ENCODE measurements at regions not wholly inside any gene's neighbourhood (a gene's known extent, or its start where the extent isn't known, plus 50 kb on each side); places are given as distances from the start of the nearest gene placed in this dataset.

DNA sequence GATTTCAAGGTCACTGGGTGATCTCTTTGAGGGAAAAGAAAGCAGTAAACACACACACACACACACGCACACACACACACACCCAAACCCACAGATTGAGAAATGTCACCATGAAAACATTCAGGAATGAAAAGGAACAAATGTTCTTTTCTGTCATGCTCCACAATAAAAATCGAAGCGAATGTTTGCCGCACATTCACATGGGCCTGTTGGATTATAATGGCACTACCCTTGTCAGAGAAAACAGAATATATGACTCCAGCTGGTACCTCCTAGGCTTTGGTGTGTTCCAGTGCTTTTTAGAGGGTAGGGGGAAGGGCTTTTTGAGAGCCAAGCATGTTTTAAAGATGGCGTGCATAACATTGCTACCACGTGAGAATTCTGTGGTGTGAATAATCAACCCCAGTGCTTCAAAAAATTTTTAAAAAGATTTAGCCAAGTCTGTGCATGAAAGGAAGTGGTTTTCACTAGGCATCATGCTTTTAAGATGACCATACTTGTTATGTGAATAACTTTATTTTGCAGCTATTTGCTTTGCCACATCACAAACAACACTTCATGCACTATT lies 120.8 kb upstream of the ZNF608 start:
- Mint-ChIP-seq H3K36me3 (no peaks in the 10 kb centered on the region), H3K27me3 (peaks cover 0 to 3% (median 0%) of the 10 kb centered on the region in 5 donors), H3K9me3 (peaks cover 0 to 28% (median 2%) of the 10 kb centered on the region in 9 donors), H3K27ac (peak overlapping the region in 1 of 10 donors; percentile 11), H3K4me3 (no peak overlapping the region), H3K4me1 (peaks cover 0 to 30% (median 3%) of the 10 kb centered on the region in 4 donors)
- DNase-seq (no peak), ATAC-seq (no peak)
- POLR2A ChIA-PET, result no interaction called here

DNA sequence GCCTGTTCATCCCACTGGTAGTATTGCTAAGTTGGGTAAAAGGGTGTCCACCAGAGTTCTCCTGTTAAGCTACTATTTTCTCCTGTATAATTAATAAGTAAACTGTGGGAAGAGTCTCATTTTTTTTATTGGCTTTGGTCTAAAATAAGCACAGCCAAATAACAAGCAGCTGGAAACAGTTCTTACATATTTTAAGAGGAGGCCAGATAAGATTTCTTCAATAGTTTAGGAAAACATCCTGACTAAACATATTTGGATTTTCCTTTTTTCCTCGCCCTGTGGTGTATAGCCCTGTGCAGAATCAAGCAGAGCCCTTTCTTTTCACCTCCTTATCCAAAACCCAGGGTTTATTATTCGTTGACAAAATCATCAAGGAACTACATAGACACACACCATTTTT lies 122.2 kb upstream of the ZNF608 start:
- H3K36me3 Mint-ChIP-seq, result no peaks in the 10 kb centered on the region

DNA sequence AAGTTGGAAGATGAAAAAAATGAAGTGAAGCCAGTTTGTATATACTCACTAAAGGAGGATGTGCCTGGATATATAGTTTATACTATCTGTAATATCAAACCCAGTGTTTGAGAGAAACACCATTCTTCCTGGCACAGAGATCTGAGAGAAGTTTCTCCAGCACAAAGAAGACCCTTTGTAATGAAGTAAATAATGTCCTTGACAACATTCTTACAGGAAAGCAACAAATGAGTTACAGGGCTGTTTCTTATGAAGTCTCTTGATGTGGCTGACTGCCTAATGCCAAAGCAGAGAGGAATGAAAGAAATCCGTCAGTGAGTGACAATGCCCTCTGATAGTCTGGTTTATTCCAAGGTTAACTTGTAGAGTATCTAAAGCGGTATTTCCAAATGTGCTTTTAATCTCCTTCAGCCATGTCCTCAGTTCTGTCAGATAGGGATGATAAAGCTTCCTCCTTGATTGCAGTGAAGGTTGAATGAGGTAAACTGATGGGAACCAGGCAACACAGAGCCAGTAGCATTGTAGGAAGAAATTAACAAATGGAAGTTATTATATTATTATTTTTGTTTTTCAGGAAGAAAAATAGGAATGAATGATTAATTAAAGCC lies 123.1 kb upstream of the ZNF608 start:
- POLR2A ChIA-PET, result no interaction called here
- peaks cover 0 to 28% (median 2%) of the 10 kb centered on the region in 9 donors for H3K9me3 Mint-ChIP-seq
- peaks cover 0 to 30% (median 3%) of the 10 kb centered on the region in 4 donors for H3K4me1 Mint-ChIP-seq
- H3K36me3 Mint-ChIP-seq, result no peaks in the 10 kb centered on the region
- DNase-seq, result no peak
- ATAC-seq, result no peak
- H3K4me3 Mint-ChIP-seq, result no peak overlapping the region
- H3K27me3 Mint-ChIP-seq, result peaks cover 0 to 3% (median 0%) of the 10 kb centered on the region in 5 donors
- no peak overlapping the region for H3K27ac Mint-ChIP-seq

More for the DNA sequence above, 122.2 kb upstream of the ZNF608 start:
- Mint-ChIP-seq H3K4me3 (no peak overlapping the region), H3K4me1 (peaks cover 0 to 30% (median 3%) of the 10 kb centered on the region in 4 donors), H3K27me3 (peaks cover 0 to 3% (median 0%) of the 10 kb centered on the region in 5 donors), H3K9me3 (peaks cover 0 to 28% (median 2%) of the 10 kb centered on the region in 9 donors), H3K27ac (no peak overlapping the region)
- POLR2A ChIA-PET, result no interaction called here
- ATAC-seq, result no peak
- DNase-seq, result no peak

DNA sequence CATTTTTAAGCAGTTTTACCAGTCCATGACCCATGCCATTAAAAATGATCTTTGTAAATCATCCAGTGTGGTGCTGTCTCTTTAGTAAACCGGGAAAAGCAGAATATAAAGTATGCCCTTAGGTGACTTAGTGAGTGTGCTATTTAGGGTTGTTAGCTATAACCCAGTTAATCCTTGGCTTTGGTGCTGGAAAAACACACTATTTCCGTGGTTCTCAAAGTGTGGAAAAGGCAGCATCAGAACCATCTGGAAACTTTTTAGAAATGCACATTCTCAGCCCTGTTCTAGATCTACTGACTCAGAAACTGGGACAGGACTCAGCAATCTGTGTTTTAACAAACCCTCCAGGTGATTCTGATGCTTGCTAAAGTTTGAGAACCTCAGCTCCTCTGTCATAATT lies 123.6 kb upstream of the ZNF608 start:
- Mint-ChIP-seq H3K9me3 (peaks cover 0 to 28% (median 0%) of the 10 kb centered on the region in 9 donors), H3K27ac (no peak overlapping the region), H3K27me3 (peaks cover 0 to 5% (median 0%) of the 10 kb centered on the region in 5 donors), H3K4me1 (peaks cover 0 to 29% (median 3%) of the 10 kb centered on the region in 4 donors), H3K36me3 (no peaks in the 10 kb centered on the region), H3K4me3 (no peak overlapping the region)
- POLR2A ChIA-PET, result no interaction called here
- no peak for DNase-seq
- no peak for ATAC-seq

DNA sequence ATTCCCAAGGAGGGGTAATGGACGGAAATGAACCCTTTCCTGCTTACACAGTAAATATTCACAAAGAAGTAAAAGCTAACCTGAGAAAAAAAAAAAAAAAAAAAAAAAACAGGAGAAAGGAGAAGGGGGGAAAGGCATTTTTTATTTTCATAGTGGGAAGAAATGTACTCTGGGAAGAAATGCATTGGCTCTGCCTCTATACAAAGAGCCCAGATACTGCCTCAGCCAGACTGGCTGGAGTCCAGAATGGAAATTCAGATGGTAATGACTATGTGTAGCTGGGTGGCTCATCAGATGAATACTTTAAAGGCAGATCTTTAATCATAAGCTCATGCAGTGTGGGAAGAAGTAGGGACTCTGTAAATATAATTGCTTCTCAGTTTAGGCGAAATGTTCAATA lies 124.9 kb upstream of the ZNF608 start:
- peaks cover 0 to 21% (median 0%) of the 10 kb centered on the region in 9 donors for H3K9me3 Mint-ChIP-seq
- no peak for DNase-seq
- POLR2A ChIA-PET, result no interaction called here
- no peak overlapping the region for H3K27ac Mint-ChIP-seq
- H3K27me3 Mint-ChIP-seq, result peaks cover 0 to 7% (median 0%) of the 10 kb centered on the region in 5 donors
- no peak for ATAC-seq
- H3K4me3 Mint-ChIP-seq, result no peak overlapping the region
- peaks cover 0 to 17% (median 3%) of the 10 kb centered on the region in 4 donors for H3K4me1 Mint-ChIP-seq
- no peaks in the 10 kb centered on the region for H3K36me3 Mint-ChIP-seq

DNA sequence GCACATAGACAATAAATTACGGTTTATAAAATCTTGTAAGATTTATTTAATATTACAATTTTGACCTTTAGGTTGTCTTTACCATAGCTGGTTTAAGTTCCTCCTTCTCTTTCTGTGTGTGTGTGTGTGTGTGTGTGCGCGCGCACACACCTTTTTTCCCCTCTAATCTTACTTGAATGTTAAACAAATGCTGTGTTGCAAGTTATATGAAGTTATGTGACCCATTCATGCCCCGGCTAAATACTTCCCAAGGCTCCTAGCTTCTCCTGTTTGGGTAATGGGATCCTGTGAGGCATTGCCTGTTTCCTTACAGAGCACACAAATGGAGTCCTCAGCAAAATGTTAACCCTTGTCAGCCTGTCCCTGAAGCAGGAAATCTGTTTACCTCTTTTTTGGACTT lies 125.6 kb upstream of the ZNF608 start:
- Mint-ChIP-seq H3K4me1 (peaks cover 0 to 9% (median 0%) of the 10 kb centered on the region in 4 donors), H3K27me3 (peaks cover 0 to 10% (median 0%) of the 10 kb centered on the region in 5 donors), H3K4me3 (no peak overlapping the region), H3K27ac (no peak overlapping the region), H3K36me3 (no peaks in the 10 kb centered on the region), H3K9me3 (peaks cover 0 to 13% (median 0%) of the 10 kb centered on the region in 9 donors)
- POLR2A ChIA-PET, result no interaction called here
- DNase-seq (no peak), ATAC-seq (no peak)

DNA sequence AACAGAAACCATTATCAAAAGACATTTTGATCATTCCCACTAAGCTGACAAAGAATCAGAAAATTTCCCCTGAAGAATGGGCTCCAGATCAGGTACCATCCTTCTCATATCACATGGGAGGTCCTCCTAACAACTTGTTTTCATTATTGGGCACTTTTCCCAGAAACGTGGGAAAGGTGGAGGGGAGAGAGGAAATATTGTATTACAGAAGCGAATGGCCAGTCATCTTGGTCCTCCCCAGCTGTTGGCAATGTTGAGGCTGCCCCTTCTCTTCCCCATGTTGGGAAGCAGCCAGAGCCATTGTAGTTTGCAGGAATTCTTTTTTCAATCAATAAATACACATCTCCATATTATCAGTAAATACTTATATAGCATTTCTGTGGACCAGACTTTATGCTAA lies 126.2 kb upstream of the ZNF608 start:
- H3K36me3 Mint-ChIP-seq, result no peaks in the 10 kb centered on the region
- ATAC-seq (no peak), DNase-seq (no peak)
- no peak overlapping the region for H3K4me3 Mint-ChIP-seq
- H3K4me1 Mint-ChIP-seq, result peaks cover 0 to 4% (median 0%) of the 10 kb centered on the region in 4 donors
- H3K9me3 Mint-ChIP-seq, result peaks cover 0 to 9% (median 0%) of the 10 kb centered on the region in 9 donors
- H3K27me3 Mint-ChIP-seq, result peaks cover 0 to 10% (median 0%) of the 10 kb centered on the region in 5 donors
- POLR2A ChIA-PET, result no interaction called here
- no peak overlapping the region for H3K27ac Mint-ChIP-seq

DNA sequence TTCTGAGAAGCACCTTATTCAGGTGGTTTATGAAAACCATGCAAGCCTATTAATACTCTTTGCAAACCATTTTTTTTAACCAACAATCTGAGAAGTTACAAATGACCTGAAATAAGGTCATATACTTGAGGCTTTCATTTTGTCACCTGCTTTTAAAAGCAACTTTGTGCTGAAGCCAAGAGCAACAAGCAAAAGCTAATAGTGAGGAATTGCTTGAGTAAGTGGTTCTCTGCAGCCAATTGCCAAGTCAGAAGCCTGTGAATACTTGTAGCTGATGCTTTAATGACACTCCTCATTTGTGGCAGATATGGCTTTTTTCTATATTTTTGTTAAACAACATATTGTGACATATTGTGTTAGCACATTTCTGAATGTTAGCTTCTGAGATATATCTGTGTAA lies 126.7 kb upstream of the ZNF608 start:
- H3K36me3 Mint-ChIP-seq, result no peaks in the 10 kb centered on the region
- no peak overlapping the region for H3K4me3 Mint-ChIP-seq
- POLR2A ChIA-PET, result no interaction called here
- no peaks in the 10 kb centered on the region for H3K4me1 Mint-ChIP-seq
- peaks cover 0 to 10% (median 0%) of the 10 kb centered on the region in 5 donors for H3K27me3 Mint-ChIP-seq
- DNase-seq, result no peak
- no peak for ATAC-seq
- no peak overlapping the region for H3K27ac Mint-ChIP-seq
- H3K9me3 Mint-ChIP-seq, result peaks cover 0 to 4% (median 0%) of the 10 kb centered on the region in 9 donors

DNA sequence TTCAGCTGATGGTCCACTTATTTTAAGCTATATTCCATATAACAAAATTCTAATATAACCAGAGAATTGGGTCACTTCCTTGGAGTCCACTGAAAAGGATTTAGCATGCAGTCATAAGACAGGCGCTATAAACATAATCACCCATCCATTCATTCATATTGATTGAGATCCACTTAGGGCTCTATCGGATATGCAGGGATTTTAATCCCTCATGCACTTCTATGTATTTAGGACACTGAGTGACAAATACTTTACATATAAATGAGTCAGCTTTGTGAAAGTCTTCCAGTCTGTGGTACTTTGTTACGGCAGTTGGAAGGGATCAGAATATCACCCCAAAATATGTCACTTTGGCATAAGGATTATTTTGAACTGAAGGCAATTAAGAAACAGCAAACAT lies 127.3 kb upstream of the ZNF608 start:
- H3K36me3 Mint-ChIP-seq, result no peaks in the 10 kb centered on the region
- no peak overlapping the region for H3K4me3 Mint-ChIP-seq
- DNase-seq, result no peak
- H3K4me1 Mint-ChIP-seq, result peaks cover 0 to 2% (median 0%) of the 10 kb centered on the region in 4 donors
- H3K27me3 Mint-ChIP-seq, result peaks cover 0 to 7% (median 0%) of the 10 kb centered on the region in 5 donors
- H3K27ac Mint-ChIP-seq, result no peak overlapping the region
- no peaks in the 10 kb centered on the region for H3K9me3 Mint-ChIP-seq
- POLR2A ChIA-PET, result no interaction called here
- no peak for ATAC-seq

DNA sequence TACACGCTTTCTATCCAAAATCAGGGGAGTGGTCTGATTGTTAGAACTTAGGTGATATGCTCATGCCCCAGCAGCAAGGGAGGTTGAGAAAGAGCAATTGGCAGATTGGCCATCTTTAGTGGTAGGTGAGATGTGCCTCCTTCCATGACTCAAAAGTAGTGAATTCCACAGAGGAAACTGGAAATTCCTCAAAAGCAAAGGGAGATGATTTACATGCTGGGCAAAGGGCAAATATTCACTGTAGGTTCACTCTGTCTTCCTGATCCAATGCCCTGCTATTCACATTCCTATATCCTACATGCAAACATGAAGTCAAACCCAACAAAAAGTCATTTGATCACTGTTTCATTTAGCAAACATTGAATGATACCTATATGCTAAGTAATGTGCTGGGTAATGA lies 130.1 kb upstream of the ZNF608 start:
- ATAC-seq (no peak), DNase-seq (no peak)
- POLR2A ChIA-PET, result no interaction called here
- H3K4me3 Mint-ChIP-seq, result no peak overlapping the region
- H3K36me3 Mint-ChIP-seq, result no peaks in the 10 kb centered on the region
- H3K27ac Mint-ChIP-seq, result no peak overlapping the region
- no peaks in the 10 kb centered on the region for H3K9me3 Mint-ChIP-seq
- H3K27me3 Mint-ChIP-seq, result peaks cover 0 to 12% (median 0%) of the 10 kb centered on the region in 5 donors
- H3K4me1 Mint-ChIP-seq, result peaks cover 0 to 9% (median 0%) of the 10 kb centered on the region in 4 donors

DNA sequence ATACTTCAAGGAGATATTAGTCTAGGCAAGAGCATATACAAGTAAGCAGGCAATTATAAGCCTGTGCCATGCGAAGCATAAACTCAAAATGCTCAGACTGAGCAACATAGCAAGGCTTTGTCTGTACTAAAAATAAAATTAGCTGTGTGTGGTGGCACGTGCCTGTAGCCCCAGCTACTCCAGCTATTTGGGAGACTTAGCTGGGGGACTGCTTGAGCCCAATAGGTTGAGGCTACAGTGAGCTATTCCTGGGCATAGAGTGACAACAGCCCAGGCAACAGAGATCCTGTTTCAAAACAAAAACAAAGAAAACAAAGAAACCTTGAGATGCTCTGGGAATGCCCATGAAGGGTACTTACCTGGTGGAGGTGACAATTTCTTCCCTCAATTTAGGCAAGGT lies 130.5 kb upstream of the ZNF608 start:
- Mint-ChIP-seq H3K36me3 (no peaks in the 10 kb centered on the region), H3K27ac (no peak overlapping the region), H3K9me3 (no peaks in the 10 kb centered on the region), H3K4me1 (peaks cover 0 to 9% (median 0%) of the 10 kb centered on the region in 4 donors), H3K27me3 (peaks cover 0 to 12% (median 0%) of the 10 kb centered on the region in 5 donors), H3K4me3 (no peak overlapping the region)
- POLR2A ChIA-PET, result no interaction called here
- DNase-seq, result no peak
- no peak for ATAC-seq

DNA sequence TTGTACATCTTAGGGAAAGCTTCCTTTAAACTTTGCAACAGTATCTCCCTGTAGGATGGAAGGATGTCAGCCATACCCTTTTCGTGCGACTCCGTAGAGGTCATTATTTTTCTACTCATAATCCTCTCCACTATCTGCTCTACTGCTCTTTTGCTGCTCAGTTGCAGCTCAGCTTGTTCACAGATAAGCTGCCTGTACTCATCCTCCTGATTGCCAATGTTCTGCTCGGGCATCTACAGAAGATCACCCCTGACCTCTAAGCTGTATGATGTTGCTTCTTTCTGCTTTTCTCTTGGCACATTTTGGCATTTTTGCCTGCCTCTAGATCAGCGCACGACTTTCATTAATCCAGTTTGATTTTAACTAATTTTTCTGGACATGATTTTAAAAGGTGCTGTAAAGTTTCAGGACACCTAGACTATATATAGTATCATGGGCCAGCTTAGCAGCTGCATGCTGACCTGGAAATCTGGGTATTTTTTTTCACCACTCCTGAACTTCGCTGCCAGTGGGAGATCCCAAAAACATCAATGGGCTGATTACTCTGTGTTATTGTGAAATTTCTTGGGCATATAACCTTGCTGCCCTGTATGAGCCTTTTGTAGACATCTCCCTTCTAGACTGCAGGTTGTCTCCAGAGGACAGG lies 131.2 kb upstream of the ZNF608 start:
- H3K27me3 Mint-ChIP-seq, result peaks cover 0 to 12% (median 0%) of the 10 kb centered on the region in 5 donors
- no peak overlapping the region for H3K27ac Mint-ChIP-seq
- ATAC-seq (no peak), DNase-seq (no peak)
- H3K4me3 Mint-ChIP-seq, result no peak overlapping the region
- POLR2A ChIA-PET, result no interaction called here
- H3K36me3 Mint-ChIP-seq, result no peaks in the 10 kb centered on the region
- peaks cover 0 to 9% (median 0%) of the 10 kb centered on the region in 4 donors for H3K4me1 Mint-ChIP-seq
- no peaks in the 10 kb centered on the region for H3K9me3 Mint-ChIP-seq

DNA sequence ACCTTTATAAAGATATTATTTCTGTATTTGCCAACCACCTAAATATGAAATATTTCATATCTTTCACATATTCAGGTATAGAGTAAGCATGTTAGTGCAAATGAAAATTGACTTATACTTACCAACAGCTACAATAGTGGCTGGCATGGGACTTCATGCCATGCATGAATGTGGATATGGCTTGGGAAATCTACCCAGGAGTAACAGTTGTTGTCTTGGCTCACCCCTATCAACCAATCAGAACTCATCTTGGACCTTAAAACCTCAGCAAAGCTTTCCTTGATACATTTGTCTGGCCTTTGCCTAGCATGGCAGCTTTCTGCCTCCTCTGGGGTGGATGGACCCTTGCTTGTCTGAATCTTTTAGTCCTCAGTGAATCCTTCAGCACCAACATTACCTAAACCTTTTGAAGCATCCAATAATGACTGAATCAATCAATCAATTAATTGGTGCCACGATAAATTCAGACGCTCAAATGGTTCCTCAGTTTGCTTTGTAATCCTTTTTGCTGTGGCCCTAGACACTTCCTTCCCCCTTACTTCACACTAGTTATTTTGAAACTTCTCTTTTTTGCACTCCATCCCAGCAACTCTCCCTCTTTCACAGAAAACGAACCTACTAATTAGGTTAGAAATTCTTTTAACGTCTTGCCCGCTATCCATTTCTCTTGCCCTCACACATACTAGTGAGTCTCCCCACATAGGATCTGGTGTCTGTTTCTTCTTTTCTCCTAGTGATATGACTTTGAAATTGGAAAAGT lies 132.3 kb upstream of the ZNF608 start:
- Mint-ChIP-seq H3K4me1 (peaks cover 0 to 9% (median 0%) of the 10 kb centered on the region in 4 donors), H3K27ac (no peak overlapping the region), H3K36me3 (no peaks in the 10 kb centered on the region), H3K9me3 (no peaks in the 10 kb centered on the region), H3K27me3 (peaks cover 0 to 12% (median 0%) of the 10 kb centered on the region in 5 donors), H3K4me3 (no peak overlapping the region)
- ATAC-seq (no peak), DNase-seq (no peak)
- POLR2A ChIA-PET, result no interaction called here
